ENCODE measurements at regions not wholly inside any gene's neighbourhood (a gene's known extent, or its start where the extent isn't known, plus 50 kb on each side); places are given as distances from the start of the nearest gene placed in this dataset.
"Not testable (repeated sequence)": the region's sequence is repeated elsewhere in the genome, so short reads cannot be mapped to it uniquely, and the experiment has no call there.

- DNase-seq = not testable (repeated sequence)
Measured at GRCh38 chr3:127435299-127435698, 147.5 kb upstream of the PRR20G start.

DNA sequence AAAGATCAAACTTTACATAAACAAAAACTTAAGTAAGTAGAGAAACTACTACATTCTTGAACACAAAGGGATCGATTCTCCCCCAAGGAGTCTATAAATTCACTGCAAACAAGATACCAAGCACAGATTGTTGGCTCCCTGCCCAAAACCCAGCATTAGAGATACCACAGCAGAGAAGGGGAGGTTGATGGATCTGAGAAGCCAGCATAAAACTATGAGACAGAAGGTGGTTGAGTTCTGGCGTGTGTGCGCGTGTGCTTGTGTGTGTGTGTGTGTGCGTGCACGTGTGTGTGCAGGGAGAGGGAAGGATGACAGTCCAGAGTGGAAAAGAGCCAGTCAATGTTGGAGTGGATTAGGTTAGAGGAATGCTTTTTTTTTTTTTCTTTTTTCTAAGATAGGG is 143.2 kb upstream of the PRR20G start:
- DNase-seq = no peak

GRCh38 chr3:127428344-127428997 is 140.6 kb upstream of the PRR20G start:
- DNase-seq = no peak

DNA sequence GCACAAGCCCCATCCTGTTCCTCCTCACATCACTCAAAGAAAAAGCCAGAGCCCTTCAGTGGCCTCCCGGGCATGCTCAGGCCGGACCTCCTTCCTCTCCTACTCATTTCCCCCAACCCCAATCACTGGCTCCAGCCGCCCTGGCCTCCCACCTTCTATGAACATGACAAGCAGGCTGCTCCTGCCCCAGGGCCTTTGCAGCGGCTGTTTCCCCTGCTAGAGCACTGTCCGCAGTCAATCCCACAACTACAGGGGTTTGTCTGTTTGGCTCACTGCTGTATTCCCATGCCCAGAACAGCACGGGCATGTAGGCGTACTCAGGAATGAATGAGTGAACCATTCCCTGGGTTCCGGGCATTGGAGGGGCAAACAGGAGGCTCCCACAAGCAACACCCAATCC is 139.8 kb upstream of the PRR20G start:
- DNase-seq = no peak

DNA sequence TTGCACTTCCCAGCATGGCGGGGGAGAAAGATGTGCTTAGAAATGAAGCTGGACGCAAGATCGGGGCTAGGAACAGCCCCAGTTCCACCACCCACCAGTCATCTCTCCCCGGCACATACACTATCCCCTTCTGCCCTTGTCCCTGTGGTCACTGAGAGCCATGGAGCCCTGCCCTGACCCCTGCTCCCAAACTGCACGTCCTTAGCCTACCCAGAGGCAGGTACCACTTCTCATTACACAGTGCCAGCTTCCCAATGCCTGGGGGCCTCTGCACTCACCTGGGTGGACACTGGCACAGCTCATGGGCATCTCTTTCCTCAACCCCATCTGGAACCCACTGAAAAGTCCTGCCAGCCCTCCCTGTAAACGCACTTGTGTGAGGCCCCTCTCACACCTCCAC is 139.3 kb upstream of the PRR20G start:
- DNase-seq = no peak

- no peak for DNase-seq
Measured at GRCh38 chr3:127426444-127427153, 138.8 kb upstream of the PRR20G start.

DNA sequence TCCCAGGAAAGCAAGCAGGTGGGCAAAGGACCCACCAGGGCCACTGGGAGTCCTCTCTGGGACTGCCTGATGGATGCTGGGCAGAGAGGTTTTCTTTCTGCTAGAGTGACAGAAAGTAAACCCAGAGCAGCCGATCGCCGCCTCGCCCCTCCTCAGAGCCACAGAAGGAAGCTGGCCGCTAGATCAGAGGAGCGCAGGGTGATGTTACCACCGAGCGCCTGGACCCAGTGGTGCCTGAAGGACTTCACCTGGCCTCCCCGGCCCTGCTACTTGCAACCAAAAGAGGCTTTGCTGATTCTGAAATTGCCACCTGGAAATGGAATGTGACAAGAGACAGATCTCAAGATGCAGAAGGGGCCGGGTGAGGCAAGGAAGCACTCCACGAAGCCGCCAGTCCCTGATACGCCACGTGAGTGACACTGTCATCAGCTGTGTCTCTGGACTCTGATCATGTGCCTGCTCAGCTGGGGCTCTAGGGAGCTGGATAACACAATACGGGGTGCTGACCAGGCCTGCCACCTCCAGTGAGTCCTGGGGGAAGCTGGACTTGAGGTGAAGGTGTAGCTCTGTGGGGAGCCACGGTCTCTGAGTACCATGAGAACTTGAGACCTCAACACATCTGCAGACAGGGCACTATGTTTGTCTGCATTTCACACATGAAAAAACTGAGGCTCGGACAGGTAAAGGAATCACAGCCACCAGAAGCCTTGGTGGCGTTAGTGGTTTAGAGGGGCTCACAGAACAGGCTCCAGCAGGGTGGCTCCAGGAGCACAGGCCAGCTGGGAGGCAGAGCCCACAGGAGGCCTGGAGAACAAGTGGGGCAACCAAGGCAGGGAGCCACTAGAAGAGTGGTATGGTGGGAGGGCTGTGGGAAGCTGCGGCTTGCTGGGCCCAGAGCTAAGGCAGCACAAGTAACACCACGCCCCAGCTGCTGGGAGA is 137.9 kb upstream of the PRR20G start:
- DNase-seq = no peak

GRCh38 chr3:127424766-127425504 is 137.1 kb upstream of the PRR20G start:
- DNase-seq = no peak

- DNase-seq = no peak
Measured at GRCh38 chr3:127423856-127424765, 136.3 kb upstream of the PRR20G start.

GRCh38 chr3:127422663-127423375 is 135.0 kb upstream of the PRR20G start:
- DNase-seq = no peak

GRCh38 chr3:127421943-127422662 is 134.3 kb upstream of the PRR20G start:
- DNase-seq = no peak

GRCh38 chr3:127420829-127421228 is 133.0 kb upstream of the PRR20G start:
- DNase-seq = no peak

DNA sequence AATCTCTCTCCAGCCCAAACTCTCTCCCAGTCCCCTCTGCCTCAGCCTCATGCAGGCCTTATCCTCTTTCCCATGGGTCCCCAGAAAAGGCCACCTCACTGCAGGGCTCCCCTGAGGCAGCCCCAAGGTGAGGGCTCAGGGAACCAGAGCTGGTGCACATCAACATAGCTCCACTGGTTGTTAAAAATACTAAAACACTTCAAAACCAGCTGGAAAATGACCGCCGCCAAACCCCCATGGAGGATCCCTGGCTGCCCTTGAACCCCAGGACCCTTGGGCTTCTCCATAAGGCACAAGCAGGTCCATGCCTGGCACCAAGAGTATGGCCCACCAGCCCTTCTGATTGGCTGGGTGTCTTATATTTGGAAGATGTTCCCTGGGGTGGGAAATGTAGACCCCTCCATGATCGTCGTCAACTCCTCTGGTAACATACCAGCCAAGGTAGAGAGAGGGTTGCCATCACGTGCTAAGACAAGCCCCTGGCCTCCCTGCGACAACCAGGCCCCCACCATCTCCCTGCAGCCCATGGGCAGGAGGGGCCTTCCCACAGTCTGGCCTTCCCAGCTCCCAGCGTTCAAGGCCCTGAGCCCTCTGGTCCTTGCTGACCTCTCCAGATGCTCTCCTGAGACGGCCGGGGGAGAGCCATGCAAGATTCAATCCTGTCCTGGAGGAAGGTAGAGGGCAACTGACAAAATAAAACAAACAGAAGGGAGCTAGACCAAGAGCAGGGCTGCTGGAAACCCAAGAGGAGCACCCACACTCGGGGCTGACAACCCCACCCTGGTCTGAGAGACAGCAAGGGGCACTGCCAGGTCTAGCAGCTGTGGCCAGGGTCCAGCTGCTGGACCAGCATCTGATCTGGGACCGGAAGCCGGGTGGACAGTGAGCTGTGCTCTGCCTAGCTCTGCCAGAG is 132.1 kb upstream of the PRR20G start:
- no peak for DNase-seq

- no peak for DNase-seq
Measured at GRCh38 chr3:127419182-127419581, 131.3 kb upstream of the PRR20G start.

GRCh38 chr3:127418560-127419147 is 130.8 kb upstream of the PRR20G start:
- DNase-seq = no peak

DNA sequence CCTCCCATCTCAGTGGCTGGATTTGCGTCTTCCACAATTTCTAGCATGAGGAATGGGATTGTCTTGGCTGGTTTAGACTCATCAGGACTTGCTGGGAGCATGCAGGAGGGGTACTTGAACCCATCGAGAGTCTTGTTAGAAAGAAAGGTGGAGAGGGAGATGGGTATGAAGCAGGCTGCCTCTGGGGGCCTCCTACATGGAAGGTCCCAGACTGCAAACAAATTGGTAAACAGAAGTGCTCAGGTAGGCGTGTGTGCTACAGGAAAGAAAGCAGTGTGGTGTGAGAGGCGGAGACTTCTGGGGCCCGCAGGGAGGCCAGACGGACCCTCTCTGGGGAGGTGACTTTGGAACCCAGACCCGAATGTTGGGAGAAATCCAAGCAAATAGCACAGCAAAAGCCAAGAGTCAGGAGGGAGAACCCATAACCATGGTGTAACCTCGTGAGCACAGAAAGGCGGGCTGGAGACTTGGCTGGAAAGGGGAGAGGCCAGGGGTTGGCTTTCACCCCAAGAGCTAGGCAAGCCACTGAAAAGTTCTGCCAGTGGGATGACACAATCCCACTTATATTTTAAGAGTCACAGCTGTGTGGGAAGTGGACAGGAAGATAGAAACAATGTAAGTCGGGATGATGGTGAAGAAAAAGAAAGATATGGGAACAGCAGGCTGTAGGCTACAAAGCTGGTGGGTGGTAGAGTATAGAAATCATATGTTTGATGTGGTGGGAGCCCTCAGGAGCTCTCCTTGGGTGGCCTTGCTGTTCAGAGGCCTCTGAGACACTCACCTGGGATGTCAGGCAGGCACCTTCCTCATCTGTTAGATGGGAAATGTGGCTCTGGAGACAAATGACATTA is 130.1 kb upstream of the PRR20G start:
- no peak for DNase-seq

- DNase-seq = no peak
Measured at GRCh38 chr3:127413871-127414270, 126.0 kb upstream of the PRR20G start.

DNA sequence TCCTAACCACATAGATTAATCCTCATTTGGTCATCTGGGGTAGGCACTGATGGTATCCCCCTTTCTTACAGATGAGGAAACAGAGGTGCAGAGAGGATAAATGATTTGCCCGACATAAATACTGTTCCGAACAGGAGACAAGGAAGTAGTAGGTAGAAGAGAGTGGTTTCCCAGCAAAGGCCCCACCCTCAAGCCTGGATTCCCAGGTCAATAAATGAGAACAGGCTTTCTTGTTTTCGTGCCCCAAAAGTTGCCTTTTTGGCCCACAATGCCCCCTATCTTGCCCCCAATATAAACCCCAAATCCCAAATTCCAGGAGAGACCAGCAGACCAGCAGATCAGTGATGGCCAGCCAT is 125.5 kb upstream of the PRR20G start:
- no peak for DNase-seq
